K562 (cell line): ENCODE measurements at regions not wholly inside any gene's neighbourhood (a gene's known extent, or its start where the extent isn't known, plus 50 kb on each side); places are given as distances from the start of the nearest gene placed in this dataset.

Source experiments
- ADNP ChIP-seq: fragments of 200-800 bp; sonication (Bioruptor generic); IDR thresholded peaks from 2 replicates; pipeline ENCODE4 v1.6.1; 2016; ENCODE audit warnings: missing genetic modification characterization, missing compliant biosample characterization
- AFF1 ChIP-seq, 2 experiments: fragments of 450-650 bp; IDR thresholded peaks; 2 replicates each; pipeline ENCODE4 v1.6.1; 2018; ENCODE audit warnings: mild to moderate bottlenecking in 2 of 2, low read depth in 1 of 2; ENCODE audit not compliant: partially characterized antibody in 2 of 2
- BHLHE40 ChIP-seq: IDR thresholded peaks from 2 replicates; pipeline ENCODE4 v1.6.1; 2011; ENCODE audit warnings: low read length, improper control_type of control experiment
- CGGBP1 ChIP-seq: fragments of 250-450 bp; sonication (Bioruptor Pico); IDR thresholded peaks from 2 replicates; pipeline ENCODE4 v1.9.0; 2021; ENCODE audit warnings: mild to moderate bottlenecking
- FOXJ3 ChIP-seq: sonication (generic); formaldehyde crosslinking; IDR thresholded peaks from 2 replicates; pipeline ENCODE4 v1.4.0; 2020; ENCODE audit warnings: mild to moderate bottlenecking, missing genetic modification reagents
- HCFC1 ChIP-seq: IDR thresholded peaks from 2 replicates; pipeline ENCODE4 v1.6.1; 2012; ENCODE audit warnings: low read depth, low read length, improper control_type of control experiment
- HNRNPH1 ChIP-seq: fragments of 200-400 bp; formaldehyde crosslinking; optimal IDR thresholded peaks from 2 replicates; pipeline ENCODE3; 2017; ENCODE audit warnings: low read depth, mild to moderate bottlenecking, low read length, moderate library complexity
- HNRNPK ChIP-seq: fragments of 200-400 bp; formaldehyde crosslinking; IDR thresholded peaks from one replicate; pipeline ENCODE4 v1.6.1; 2018; ENCODE audit warnings: mild to moderate bottlenecking, low read depth, low read length; ENCODE audit not compliant: poor library complexity, severe bottlenecking
- ID3 ChIP-seq, 2 experiments: fragments of 250-450 bp in 1 of 2; fragments of 450-650 bp in 1 of 2; sonication (Bioruptor Pico) in 1 of 2; IDR thresholded peaks; 2 replicates each; pipeline versions ENCODE4 v1.6.1 to v1.8.0; 2016 to 2021; ENCODE audit warnings: mild to moderate bottlenecking in 2 of 2, moderate library complexity in 2 of 2, missing compliant biosample characterization in 1 of 2, missing genetic modification characterization in 1 of 2
- MECOM ChIP-seq: fragments of 250-450 bp; sonication (Bioruptor Pico); IDR thresholded peaks from 2 replicates; pipeline ENCODE4 v1.8.0; 2022; ENCODE audit warnings: inconsistent platforms
- MTA3 ChIP-seq: fragments of 450-650 bp; formaldehyde crosslinking; IDR thresholded peaks from 2 replicates; pipeline ENCODE4 v1.6.1; 2017; ENCODE audit warnings: mild to moderate bottlenecking, borderline replicate concordance
- PTRF ChIP-seq: fragments of 450-650 bp; IDR thresholded peaks from 2 replicates; pipeline ENCODE4 v1.6.1; 2016; ENCODE audit warnings: mild to moderate bottlenecking, missing genetic modification characterization, missing compliant biosample characterization
- RBM34 ChIP-seq: fragments of 200-400 bp; formaldehyde crosslinking; IDR thresholded peaks from 2 replicates; pipeline ENCODE4 v1.6.1; 2018; ENCODE audit warnings: low read length, borderline replicate concordance; ENCODE audit not compliant: insufficient read depth
- SIN3A ChIP-seq, 2 experiments: fragments of 150-350 bp in 1 of 2; IDR thresholded peaks; 2 replicates each; pipeline ENCODE4 v1.6.1; 2011 to 2016; ENCODE audit warnings: borderline replicate concordance in 2 of 2, low read depth in 2 of 2, low read length in 2 of 2, mild to moderate bottlenecking in 2 of 2, moderate library complexity in 2 of 2; ENCODE audit not compliant: control insufficient read depth in 1 of 2
- SIN3B ChIP-seq: fragments of 450-650 bp; IDR thresholded peaks from 2 replicates; pipeline ENCODE4 v1.6.1; 2017; ENCODE audit warnings: low read depth, mild to moderate bottlenecking, moderate library complexity
- ZBTB43 ChIP-seq: sonication (generic); formaldehyde crosslinking; IDR thresholded peaks from 2 replicates; pipeline ENCODE4 v1.8.0; 2023; ENCODE audit warnings: mild to moderate bottlenecking, missing genetic modification reagents
- ZKSCAN1 ChIP-seq: fragments of 150-350 bp; IDR thresholded peaks from 2 replicates; pipeline ENCODE4 v1.6.1; 2016; ENCODE audit warnings: low read depth, low read length
- ZNF133 ChIP-seq: fragments of 250-450 bp; sonication (Bioruptor Pico); IDR thresholded peaks from 2 replicates; pipeline ENCODE4 v1.4.0; 2020; ENCODE audit warnings: mild to moderate bottlenecking
- ZNF263 ChIP-seq: sonication (generic); formaldehyde crosslinking; IDR thresholded peaks from 2 replicates; pipeline ENCODE4 v1.8.0; 2022; ENCODE audit warnings: mild to moderate bottlenecking, missing genetic modification reagents, borderline replicate concordance
- ZNF316 ChIP-seq: fragments of 450-650 bp; IDR thresholded peaks from 2 replicates; pipeline ENCODE4 v1.6.1; 2016
- ZNF354B ChIP-seq: fragments of 250-450 bp; sonication (Bioruptor Pico); IDR thresholded peaks from 2 replicates; pipeline ENCODE4 v1.4.0; 2020
- ZNF644 ChIP-seq: fragments of 200-800 bp; sonication (Bioruptor generic); IDR thresholded peaks from 2 replicates; pipeline ENCODE4 v1.6.1; 2016; ENCODE audit warnings: low read depth, missing genetic modification characterization, missing compliant biosample characterization
- ZNF764 ChIP-seq: fragments of 250-450 bp; sonication (Bioruptor Pico); IDR thresholded peaks from 2 replicates; pipeline ENCODE4 v1.4.0; 2020; ENCODE audit warnings: low read depth, mild to moderate bottlenecking, moderate library complexity

GRCh38 chr6:105892577-105893262, 193.4 kb upstream of the PRDM1 start (continued):
- TF ChIP-seq ID3 (CRISPR knock-in tag; IDR thresholded peaks at IDR 0.05): no peak
- no peak for TF ChIP-seq ID3 (tag; IDR thresholded peaks at IDR 0.05)
- TF ChIP-seq SIN3B: no peak
- TF ChIP-seq HCFC1: no peak
- no peak for TF ChIP-seq RBM34
- TF ChIP-seq ZNF263 (CRISPR knock-in tag): no peak
- no peak for TF ChIP-seq ADNP (tag)
- TF ChIP-seq ZNF133 (CRISPR knock-in tag): no peak
- TF ChIP-seq HNRNPK: no peak
- no peak for TF ChIP-seq FOXJ3 (CRISPR knock-in tag)
- TF ChIP-seq MECOM (CRISPR knock-in tag): no peak
- no peak for TF ChIP-seq CGGBP1 (CRISPR knock-in tag)
- TF ChIP-seq ZKSCAN1: 0 out of 2 replicates have a peak, but pooled peaks have one; percentile 30
- no peak for TF ChIP-seq PTRF (tag)
- no peak for TF ChIP-seq HNRNPH1
- peak; percentile 72; the same call in 1 of the 2 replicates for TF ChIP-seq MTA3
- no peak for TF ChIP-seq ZNF764 (CRISPR knock-in tag)
- 0 out of 2 replicates have a peak, but pooled peaks have one; percentile 17 for TF ChIP-seq BHLHE40
- no peak for TF ChIP-seq ZNF354B
- TF ChIP-seq AFF1 (IDR thresholded peaks at IDR 0.05; ENCODE audit: low read depth in 1 of 2, partially characterized antibody in 2 of 2): no peak
- TF ChIP-seq ZNF316: peak; percentile 98
- TF ChIP-seq ZBTB43 (CRISPR knock-in tag): no peak
- TF ChIP-seq SIN3A (IDR thresholded peaks at IDR 0.05; ENCODE audit: borderline replicate concordance in 2 of 2, control insufficient read depth in 1 of 2, low read depth in 2 of 2, low read length in 2 of 2): no peak
- TF ChIP-seq ZNF644 (tag): no peak; the same call in 1 of the 2 replicates
